ENCODE measurements at regions not wholly inside any gene's neighbourhood (a gene's known extent, or its start where the extent isn't known, plus 50 kb on each side); places are given as distances from the start of the nearest gene placed in this dataset.
"Not testable (repeated sequence)": the region's sequence is repeated elsewhere in the genome, so short reads cannot be mapped to it uniquely, and the experiment has no call there.

DNA sequence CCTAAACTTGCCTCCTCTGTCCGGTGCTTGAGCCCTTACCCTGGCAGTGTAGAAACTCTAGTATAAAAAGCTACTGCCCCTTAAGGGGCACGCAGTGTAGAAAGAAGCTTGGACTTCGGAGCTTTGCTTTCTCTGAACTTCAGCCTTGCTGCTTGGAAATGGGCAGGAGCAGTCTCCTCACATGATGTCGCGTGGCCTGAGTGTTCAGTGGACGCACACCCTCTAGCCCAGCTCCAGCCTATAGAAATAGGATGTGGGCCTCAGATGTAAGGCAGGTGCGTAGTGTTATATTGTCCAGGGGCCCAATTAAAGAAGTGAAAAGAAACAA is 98.2 kb upstream of the PCBD1 start:
- Histone ChIP-seq H3K27me3 (replicated peaks in 1 of 2; ENCODE audit: control insufficient read depth in 2 of 2, extremely low read depth in 1 of 2, insufficient read depth in 2 of 2, low read length in 1 of 2) (no peaks in the 10 kb centered on the region), H3K36me3 (ENCODE audit: control insufficient read depth in 2 of 2, extremely low read depth in 1 of 2, insufficient read depth in 1 of 2, low read length in 1 of 2) (no peaks in the 10 kb centered on the region), H3K9me3 (no peaks in the 10 kb centered on the region), H3K27ac (ENCODE audit: low read length) (no peak overlapping the region), H3K4me3 (ENCODE audit: control insufficient read depth in 1 of 2, extremely low read depth in 1 of 2, low read length in 1 of 2) (no peak overlapping the region), H3K4me1 (ENCODE audit: control insufficient read depth in 1 of 2, extremely low read depth in 1 of 2, insufficient read depth in 2 of 2, low read length in 2 of 2) (peaks cover 0 to 24% of the 10 kb centered on the region in 2 experiments)
- Mint-ChIP-seq H3K4me1 (peaks cover 12 to 15% (median 15%) of the 10 kb centered on the region in 3 donors), H3K36me3 (no peaks in the 10 kb centered on the region), H3K9me3 (no peaks in the 10 kb centered on the region), H3K4me3 (no peak overlapping the region), H3K27me3 (no peaks in the 10 kb centered on the region), H3K27ac (no peak overlapping the region)
- ChIA-PET CTCF (no interaction called here), POLR2A (no interaction called here)
- WGBS (ENCODE audit: insufficient coverage), result 100% methylated on average over 2 of the region's 7 CpGs
- ATAC-seq (replicated peaks in 1 of 4) (no peak), DNase-seq (no peak)

DNA sequence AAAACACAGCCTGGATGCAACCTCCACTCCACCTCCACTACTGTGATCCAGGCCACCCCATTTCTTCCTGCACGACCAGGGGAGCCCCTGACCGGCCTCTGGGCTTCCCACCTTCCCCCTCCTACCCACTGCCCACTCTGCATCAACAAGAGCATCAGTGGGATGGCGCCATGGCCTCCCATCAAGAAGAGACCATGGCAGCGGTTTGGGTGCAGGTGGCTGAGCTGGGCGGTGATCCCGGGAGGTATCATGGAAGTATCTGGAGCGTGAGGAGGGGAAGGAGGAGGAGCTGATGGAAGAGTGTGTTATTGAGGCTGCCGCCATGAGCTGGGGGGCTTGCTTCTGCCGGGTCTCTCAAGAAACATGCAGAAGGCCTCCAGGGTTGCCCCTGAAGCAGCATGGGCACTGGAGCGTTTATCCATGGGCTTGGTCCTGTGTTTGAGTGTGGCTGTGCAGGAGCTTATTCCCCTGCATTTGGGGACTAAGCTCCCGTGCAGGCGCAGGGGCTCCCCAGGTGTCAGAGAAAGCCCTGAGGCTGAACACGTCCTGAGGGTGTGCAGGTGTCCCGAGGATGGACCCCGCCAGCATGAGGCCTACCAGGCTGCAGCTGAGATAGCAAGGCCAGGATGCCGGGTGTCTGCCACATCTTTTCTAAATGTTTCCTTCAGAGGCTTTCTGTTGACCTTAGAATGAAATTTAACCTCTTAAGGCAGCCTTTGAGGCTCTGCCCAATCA is 99.2 kb upstream of the PCBD1 start:
- CTCF ChIA-PET, result no interaction called here
- Mint-ChIP-seq H3K4me3 (no peak overlapping the region), H3K27ac (no peak overlapping the region), H3K9me3 (no peaks in the 10 kb centered on the region), H3K4me1 (peaks cover 6 to 7% (median 6%) of the 10 kb centered on the region in 3 donors), H3K36me3 (no peaks in the 10 kb centered on the region), H3K27me3 (no peaks in the 10 kb centered on the region)
- Histone ChIP-seq H3K27ac (ENCODE audit: low read length) (no peak overlapping the region), H3K4me3 (ENCODE audit: control insufficient read depth in 1 of 2, extremely low read depth in 1 of 2, low read length in 1 of 2) (no peak overlapping the region), H3K9me3 (no peaks in the 10 kb centered on the region), H3K27me3 (replicated peaks in 1 of 2; ENCODE audit: control insufficient read depth in 2 of 2, extremely low read depth in 1 of 2, insufficient read depth in 2 of 2, low read length in 1 of 2) (no peaks in the 10 kb centered on the region), H3K4me1 (ENCODE audit: control insufficient read depth in 1 of 2, extremely low read depth in 1 of 2, insufficient read depth in 2 of 2, low read length in 2 of 2) (peaks cover 0 to 16% of the 10 kb centered on the region in 2 experiments), H3K36me3 (ENCODE audit: control insufficient read depth in 2 of 2, extremely low read depth in 1 of 2, insufficient read depth in 1 of 2, low read length in 1 of 2) (no peaks in the 10 kb centered on the region)
- no peak for DNase-seq
- 87% methylated on average over 13 of the region's 16 CpGs for WGBS (ENCODE audit: insufficient coverage)
- no peak for ATAC-seq (replicated peaks in 1 of 4)
- POLR2A ChIA-PET, result no interaction called here

- ATAC-seq (replicated peaks in 1 of 4); POLR2A ChIA-PET; H3K27ac ChIP-seq (ENCODE audit: low read length); DNase-seq; H3K36me3 ChIP-seq (ENCODE audit: control insufficient read depth in 2 of 2, extremely low read depth in 1 of 2, insufficient read depth in 1 of 2, low read length in 1 of 2); H3K27me3 Mint-ChIP-seq; H3K36me3 Mint-ChIP-seq; H3K4me3 ChIP-seq (ENCODE audit: control insufficient read depth in 1 of 2, extremely low read depth in 1 of 2, low read length in 1 of 2); H3K4me1 Mint-ChIP-seq; H3K9me3 ChIP-seq; H3K9me3 Mint-ChIP-seq; CTCF ChIA-PET; H3K27me3 ChIP-seq (replicated peaks in 1 of 2; ENCODE audit: control insufficient read depth in 2 of 2, extremely low read depth in 1 of 2, insufficient read depth in 2 of 2, low read length in 1 of 2); H3K4me3 Mint-ChIP-seq; H3K27ac Mint-ChIP-seq: not testable (repeated sequence)
- 60% methylated on average over 7 of the region's 8 CpGs for WGBS (ENCODE audit: insufficient coverage)
- peaks cover 0 to 11% of the 10 kb centered on the region in 2 experiments for H3K4me1 ChIP-seq (ENCODE audit: control insufficient read depth in 1 of 2, extremely low read depth in 1 of 2, insufficient read depth in 2 of 2, low read length in 2 of 2)
Observed at GRCh38 chr10:70990156-70990555, 101.8 kb upstream of the PCBD1 start.

GRCh38 chr10:70990681-70991080 is 102.3 kb upstream of the PCBD1 start:
- Mint-ChIP-seq H3K27me3 (no peaks in the 10 kb centered on the region), H3K4me3 (no peak overlapping the region), H3K4me1 (no peaks in the 10 kb centered on the region), H3K9me3 (no peaks in the 10 kb centered on the region), H3K36me3 (no peaks in the 10 kb centered on the region), H3K27ac (no peak overlapping the region)
- no peak for ATAC-seq (replicated peaks in 1 of 4)
- H3K4me1 ChIP-seq (ENCODE audit: control insufficient read depth in 1 of 2, extremely low read depth in 1 of 2, insufficient read depth in 2 of 2, low read length in 2 of 2), result peaks cover 0 to 8% of the 10 kb centered on the region in 2 experiments
- H3K36me3 ChIP-seq (ENCODE audit: control insufficient read depth in 2 of 2, extremely low read depth in 1 of 2, insufficient read depth in 1 of 2, low read length in 1 of 2), result no peaks in the 10 kb centered on the region
- 86% methylated on average over 5 of the region's 6 CpGs for WGBS (ENCODE audit: insufficient coverage)
- POLR2A ChIA-PET, result no interaction called here
- no peak overlapping the region for H3K4me3 ChIP-seq (ENCODE audit: control insufficient read depth in 1 of 2, extremely low read depth in 1 of 2, low read length in 1 of 2)
- no peaks in the 10 kb centered on the region for H3K27me3 ChIP-seq (replicated peaks in 1 of 2; ENCODE audit: control insufficient read depth in 2 of 2, extremely low read depth in 1 of 2, insufficient read depth in 2 of 2, low read length in 1 of 2)
- DNase-seq, result no peak
- no peak overlapping the region for H3K27ac ChIP-seq (ENCODE audit: low read length)
- CTCF ChIA-PET, result no interaction called here
- H3K9me3 ChIP-seq, result no peaks in the 10 kb centered on the region

GRCh38 chr10:70991140-70992124 is 103.1 kb upstream of the PCBD1 start:
- POLR2A ChIA-PET, result no interaction called here
- Histone ChIP-seq H3K27me3 (replicated peaks in 1 of 2; ENCODE audit: control insufficient read depth in 2 of 2, extremely low read depth in 1 of 2, insufficient read depth in 2 of 2, low read length in 1 of 2) (peaks cover 0 to 3% of the 10 kb centered on the region in 2 experiments), H3K36me3 (ENCODE audit: control insufficient read depth in 2 of 2, extremely low read depth in 1 of 2, insufficient read depth in 1 of 2, low read length in 1 of 2) (no peaks in the 10 kb centered on the region), H3K27ac (ENCODE audit: low read length) (no peak overlapping the region), H3K4me3 (ENCODE audit: control insufficient read depth in 1 of 2, extremely low read depth in 1 of 2, low read length in 1 of 2) (no peak overlapping the region), H3K4me1 (ENCODE audit: control insufficient read depth in 1 of 2, extremely low read depth in 1 of 2, insufficient read depth in 2 of 2, low read length in 2 of 2) (peaks cover 0 to under 1% of the 10 kb centered on the region in 2 experiments), H3K9me3 (no peaks in the 10 kb centered on the region)
- CTCF ChIA-PET, result no interaction called here
- Mint-ChIP-seq H3K27me3 (peaks cover 3 to 6% of the 10 kb centered on the region in 2 donors), H3K4me1 (no peaks in the 10 kb centered on the region), H3K9me3 (no peaks in the 10 kb centered on the region), H3K27ac (no peak overlapping the region), H3K36me3 (no peaks in the 10 kb centered on the region), H3K4me3 (no peak overlapping the region)
- DNase-seq (no peak), ATAC-seq (replicated peaks in 1 of 4) (no peak)
- 91% methylated on average over 5 of the region's 14 CpGs for WGBS (ENCODE audit: insufficient coverage)

DNA sequence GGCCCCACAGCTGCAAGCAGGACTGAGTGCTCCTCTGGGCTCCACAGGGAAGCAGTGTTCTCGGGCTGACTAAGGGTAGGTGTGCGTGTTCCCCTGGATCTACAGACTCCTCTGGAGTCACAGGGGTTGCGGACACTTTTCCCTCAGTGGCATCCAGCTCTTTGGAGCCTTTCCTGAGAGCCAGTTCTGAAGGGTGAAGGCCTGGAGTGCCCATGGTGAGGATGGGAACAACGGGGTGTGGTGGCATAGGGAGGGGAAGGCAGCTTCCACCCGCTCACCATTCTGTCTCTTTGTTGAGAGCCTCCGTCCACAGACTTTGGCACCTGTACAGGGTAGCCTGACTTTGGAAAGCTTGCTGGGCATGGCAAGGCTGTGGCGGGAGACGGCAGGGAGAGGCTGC is 104.1 kb upstream of the PCBD1 start:
- peaks cover 3 to 12% of the 10 kb centered on the region in 2 donors for H3K27me3 Mint-ChIP-seq
- no peak overlapping the region for H3K4me3 ChIP-seq (ENCODE audit: control insufficient read depth in 1 of 2, extremely low read depth in 1 of 2, low read length in 1 of 2)
- H3K4me3 Mint-ChIP-seq, result no peak overlapping the region
- 73% methylated on average over 5 of the region's 8 CpGs for WGBS (ENCODE audit: insufficient coverage)
- DNase-seq (no peak), ATAC-seq (replicated peaks in 1 of 4) (no peak)
- peaks cover 0 to 10% of the 10 kb centered on the region in 2 experiments for H3K27me3 ChIP-seq (replicated peaks in 1 of 2; ENCODE audit: control insufficient read depth in 2 of 2, extremely low read depth in 1 of 2, insufficient read depth in 2 of 2, low read length in 1 of 2)
- no peaks in the 10 kb centered on the region for H3K36me3 Mint-ChIP-seq
- no peak overlapping the region for H3K27ac Mint-ChIP-seq
- ChIA-PET POLR2A (no interaction called here), CTCF (no interaction called here)
- H3K4me1 Mint-ChIP-seq, result no peaks in the 10 kb centered on the region
- no peaks in the 10 kb centered on the region for H3K9me3 Mint-ChIP-seq
- H3K9me3 ChIP-seq, result no peaks in the 10 kb centered on the region
- H3K36me3 ChIP-seq (ENCODE audit: control insufficient read depth in 2 of 2, extremely low read depth in 1 of 2, insufficient read depth in 1 of 2, low read length in 1 of 2), result no peaks in the 10 kb centered on the region
- no peaks in the 10 kb centered on the region for H3K4me1 ChIP-seq (ENCODE audit: control insufficient read depth in 1 of 2, extremely low read depth in 1 of 2, insufficient read depth in 2 of 2, low read length in 2 of 2)
- no peak overlapping the region for H3K27ac ChIP-seq (ENCODE audit: low read length)
